GM21423 (cell line): ENCODE measurements at regions not wholly inside any gene's neighbourhood (a gene's known extent, or its start where the extent isn't known, plus 50 kb on each side); places are given as distances from the start of the nearest gene placed in this dataset.
"Not testable (repeated sequence)": the region's sequence is repeated elsewhere in the genome, so short reads cannot be mapped to it uniquely, and the experiment has no call there.

Experiments
- ATAC-seq: cut with Tn5 transposase; IDR thresholded peaks from one replicate; pipeline ENCODE4 v1.9.1; 2021; ENCODE audit warnings: mild to moderate bottlenecking, moderate library complexity; ENCODE audit not compliant: unreplicated experiment

DNA sequence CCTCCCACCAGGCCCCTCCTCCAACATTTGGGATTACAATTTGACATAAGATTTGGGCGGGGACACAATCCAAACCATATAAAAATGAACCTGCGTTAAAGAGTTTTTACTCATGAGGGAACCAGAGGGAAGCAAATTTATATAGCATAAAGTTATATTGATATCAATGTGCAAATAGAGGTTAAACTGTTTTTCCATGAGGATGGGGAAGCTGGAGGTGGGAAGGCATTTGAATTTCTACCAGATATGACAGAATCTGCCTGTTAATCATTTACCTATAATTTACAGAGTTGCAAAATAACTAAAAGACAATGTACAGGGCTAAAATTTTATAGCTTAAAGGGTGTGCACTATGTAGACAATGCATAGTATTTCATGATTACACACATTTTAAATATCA is 322.0 kb upstream of the FKBP1C start:
- no peak for ATAC-seq

DNA sequence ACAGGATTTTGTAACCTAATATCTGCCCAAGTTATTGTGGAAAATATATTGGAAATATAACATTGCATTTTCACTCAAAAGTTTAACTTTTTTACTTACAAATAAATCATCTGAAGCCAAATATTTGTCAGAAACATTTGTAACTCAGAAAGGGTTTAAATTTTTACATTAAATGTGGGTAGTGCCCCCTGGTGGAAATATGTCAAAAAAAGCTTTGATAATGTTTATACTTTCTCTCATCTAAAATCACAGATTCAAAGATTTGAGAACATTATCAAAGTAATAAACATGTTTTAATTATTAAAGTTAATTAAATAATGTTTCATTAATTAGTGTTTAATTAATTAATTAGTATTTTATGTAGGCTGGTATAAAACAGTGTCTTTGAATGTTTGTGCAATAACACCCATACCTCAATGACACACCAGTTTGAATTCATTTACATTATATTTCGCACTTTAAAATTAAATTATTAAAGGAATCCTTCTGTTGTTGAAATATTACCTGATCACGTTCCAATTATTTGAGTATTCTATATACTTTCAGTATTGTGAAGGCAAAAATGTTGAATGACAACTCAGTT is 320.1 kb upstream of the FKBP1C start:
- no peak for ATAC-seq

DNA sequence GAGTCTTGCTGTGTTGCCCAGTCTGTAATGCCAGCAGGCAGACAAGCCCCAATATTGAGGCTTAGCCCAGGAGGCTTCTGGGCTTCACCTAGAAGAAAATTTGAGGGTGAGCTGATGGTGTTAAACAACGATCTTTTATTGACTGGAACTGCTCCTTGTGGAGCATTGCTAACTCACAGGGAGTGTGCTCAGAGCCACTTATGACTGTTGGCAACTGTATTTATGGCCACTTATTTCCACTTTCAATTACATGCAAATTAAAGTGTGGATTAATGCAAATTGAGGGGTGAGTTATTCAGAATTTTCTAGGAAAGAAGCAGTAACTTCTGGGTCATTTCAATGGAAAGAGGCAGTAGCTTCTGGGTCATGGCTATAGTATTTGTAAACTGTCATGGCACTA is 317.2 kb upstream of the FKBP1C start:
- no peak for ATAC-seq

DNA sequence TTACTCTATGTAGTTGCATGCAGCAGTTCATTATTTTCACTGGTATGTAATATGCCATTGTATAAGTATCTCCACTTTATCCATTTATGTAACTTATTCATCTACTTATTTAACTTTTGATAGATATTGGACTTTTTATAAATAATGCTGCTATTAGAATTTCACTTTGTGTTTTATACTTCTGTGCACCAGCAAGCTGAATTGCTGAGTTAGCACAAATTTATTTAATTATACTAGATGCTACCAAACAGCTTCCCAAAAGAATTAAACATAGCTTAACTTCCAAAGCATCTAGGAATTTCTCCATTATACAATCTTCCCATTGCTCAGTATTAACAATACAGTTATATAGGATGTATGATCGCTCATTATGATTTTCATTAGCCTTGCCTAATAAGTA is 308.0 kb upstream of the FKBP1C start:
- ATAC-seq: no peak

DNA sequence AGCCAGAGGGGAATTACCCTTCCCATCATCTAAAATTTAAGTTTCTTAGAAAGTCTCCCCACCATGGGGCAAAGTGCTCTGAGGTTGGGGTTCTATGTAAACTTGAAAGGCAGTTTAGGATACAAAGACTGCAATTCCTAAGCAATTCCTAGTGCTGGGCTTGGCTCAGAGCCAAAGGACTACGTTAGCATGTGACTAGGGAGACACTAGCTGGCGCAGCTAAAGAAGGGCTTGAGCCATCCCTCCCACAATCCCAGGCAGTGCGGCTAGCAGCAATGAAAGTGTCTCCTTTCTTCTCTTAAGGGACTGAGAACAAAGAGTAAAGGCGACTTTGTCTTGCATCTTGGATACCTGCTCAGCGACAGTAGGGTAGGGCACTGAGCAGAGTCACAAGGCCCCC is 306.6 kb upstream of the FKBP1C start:
- no peak for ATAC-seq

DNA sequence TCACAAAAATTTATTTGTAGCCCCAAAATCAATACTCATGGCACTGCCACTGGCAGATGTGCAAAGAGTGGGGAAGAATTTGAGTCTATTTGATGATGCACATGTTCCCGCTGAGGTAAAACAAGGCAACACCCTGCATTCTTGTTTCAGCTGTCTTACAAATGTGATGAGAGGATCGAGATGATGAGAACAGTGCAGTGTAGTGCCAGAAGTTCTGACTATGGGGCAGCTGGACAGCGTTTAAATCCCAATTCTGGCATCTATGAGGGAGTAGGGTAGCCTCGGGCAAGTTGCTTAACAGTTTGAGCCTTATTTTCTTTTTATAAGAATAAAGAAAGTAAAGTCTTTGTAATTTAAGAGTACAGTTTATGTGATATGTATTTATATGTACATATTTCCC is 296.7 kb upstream of the FKBP1C start:
- no peak for ATAC-seq

DNA sequence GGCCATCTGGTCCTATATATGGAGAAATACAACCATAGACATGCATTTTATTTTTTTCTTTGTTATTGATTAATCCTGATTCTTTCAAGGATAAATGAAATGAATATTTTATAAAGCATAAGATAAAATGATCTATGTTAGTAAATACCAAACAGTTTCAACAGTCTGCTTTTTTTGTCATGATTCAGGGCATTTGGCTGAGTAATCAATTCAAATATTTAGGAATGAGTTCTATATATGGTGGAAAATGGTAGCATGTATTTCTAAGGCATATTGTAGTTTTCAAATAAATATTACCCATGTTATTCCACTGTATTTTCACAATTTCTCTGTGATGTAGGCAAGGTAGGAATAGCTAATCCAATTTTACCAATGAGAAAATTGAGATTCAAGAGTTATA is 287.5 kb upstream of the FKBP1C start:
- no peak for ATAC-seq

DNA sequence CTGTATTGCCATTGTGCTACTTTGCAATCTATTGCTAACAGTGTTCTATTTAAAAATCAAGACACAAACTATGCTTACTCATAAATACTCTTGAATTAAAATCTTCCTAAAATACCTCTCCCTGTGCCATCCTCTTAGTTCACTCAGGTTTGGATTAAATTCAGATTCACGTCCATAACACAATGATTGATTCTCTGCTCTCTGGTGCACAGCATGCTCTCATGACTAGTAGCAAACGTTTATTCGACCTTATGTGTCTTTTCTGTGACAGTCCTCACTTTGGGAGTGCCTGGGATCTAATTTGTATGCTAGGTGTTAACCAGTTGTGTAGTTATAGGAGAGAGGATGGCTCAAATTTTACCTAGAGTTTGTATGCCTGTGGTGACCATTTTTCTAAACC is 270.4 kb upstream of the FKBP1C start:
- no peak for ATAC-seq

DNA sequence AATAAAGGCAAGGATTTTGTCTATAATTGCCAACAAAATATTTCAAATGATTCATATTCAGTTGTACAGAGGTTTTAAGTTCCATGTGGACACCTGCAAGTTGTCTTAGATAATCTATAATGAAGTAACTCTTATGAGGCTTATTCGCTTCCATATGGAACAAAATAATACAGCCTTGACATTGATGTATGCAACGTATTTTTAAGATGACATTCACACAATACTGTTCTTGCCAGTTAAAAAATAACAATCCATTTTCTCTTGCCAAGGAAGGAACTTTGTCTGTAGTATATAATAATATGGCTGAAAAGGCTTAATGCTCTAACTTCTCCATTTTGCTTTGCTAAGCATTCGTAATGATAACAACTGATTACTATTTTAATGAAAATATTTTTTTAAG is 269.3 kb upstream of the FKBP1C start:
- ATAC-seq: no peak

DNA sequence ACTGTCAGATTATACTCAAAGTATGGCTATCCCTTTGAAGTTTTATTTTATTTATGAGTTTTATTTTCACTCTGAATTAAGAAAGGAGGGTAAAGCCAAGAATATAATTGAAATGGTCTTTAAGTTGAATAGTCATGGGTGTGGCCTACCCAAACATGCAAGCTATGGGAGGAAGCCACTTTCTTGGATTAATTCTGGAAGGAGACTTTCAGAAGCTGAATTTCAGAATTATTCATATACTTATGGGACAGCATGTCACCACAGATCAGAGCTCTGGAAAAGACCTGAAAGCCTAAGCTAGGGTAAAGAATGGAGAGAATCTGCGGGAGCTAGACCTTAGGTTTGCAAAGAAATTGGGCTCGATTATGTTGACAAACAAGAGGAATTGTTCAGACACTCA is 242.4 kb upstream of the FKBP1C start:
- no peak for ATAC-seq

DNA sequence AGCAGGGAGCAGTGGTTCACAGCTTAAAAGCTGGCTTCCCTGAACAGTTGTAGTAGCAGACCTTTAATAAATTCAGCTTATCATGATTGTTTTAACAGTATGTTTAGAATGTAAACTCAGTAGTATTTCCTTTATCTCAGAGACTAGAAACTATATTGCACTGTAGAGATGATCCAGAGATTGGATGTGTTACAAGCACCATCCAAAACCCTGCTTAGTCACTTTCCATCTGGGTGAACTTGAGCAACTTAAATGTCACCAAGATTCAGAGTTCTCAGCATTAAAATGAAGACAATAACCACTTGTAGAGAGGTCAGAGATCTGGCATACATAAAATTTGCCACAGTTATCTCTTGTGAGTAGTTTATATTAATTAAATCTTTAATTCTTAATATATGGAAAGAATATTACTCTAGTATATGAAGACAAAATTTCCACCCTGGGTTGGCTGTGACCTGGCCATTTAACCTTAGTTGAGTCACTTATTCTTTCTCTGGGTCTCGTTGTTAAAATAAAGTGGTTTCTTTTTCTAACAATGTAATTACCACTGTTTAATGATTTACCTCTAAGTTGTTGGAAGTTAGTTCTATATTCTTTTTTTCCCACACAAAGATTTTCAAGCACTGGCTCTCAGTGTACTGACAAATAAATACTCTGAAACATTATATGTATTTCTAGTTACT is 239.2 kb upstream of the FKBP1C start:
- peak; percentile 51 for ATAC-seq

DNA sequence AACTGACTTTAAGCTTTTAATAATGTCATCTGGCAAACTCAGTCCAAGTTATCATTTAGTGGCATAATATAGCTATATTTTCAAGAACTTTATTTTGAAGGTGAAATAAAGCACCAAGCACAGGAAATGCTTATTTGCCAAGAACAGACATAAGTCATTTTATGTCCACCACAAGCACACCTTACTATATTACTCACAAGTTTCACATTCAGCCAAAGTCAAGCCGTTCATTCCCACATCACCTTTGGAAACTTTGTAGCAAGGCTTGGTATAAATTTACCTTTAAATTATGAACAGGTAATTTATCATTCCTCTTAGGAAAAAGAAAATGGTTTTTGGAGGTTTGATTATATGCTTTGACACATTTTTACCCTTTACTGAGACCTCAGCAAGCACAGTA is 236.8 kb upstream of the FKBP1C start:
- peak; percentile 67 for ATAC-seq

DNA sequence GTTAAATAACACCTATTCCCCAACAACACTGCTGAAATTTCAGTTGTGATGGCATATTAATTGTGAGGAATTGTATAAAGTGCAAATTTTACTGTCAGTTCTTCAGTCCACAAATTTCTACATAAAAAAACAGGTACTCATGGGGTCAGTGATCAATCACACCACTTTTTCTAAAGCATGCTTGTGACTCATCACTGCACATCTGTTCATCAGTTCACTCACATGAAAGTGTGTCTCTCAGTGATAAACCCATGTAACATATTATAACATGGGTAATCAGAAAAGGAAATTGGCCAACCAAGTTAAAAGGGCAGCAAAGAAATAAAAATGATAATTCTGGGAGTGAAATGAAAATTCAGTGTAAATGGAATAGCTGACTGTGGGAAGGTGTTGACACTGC is 234.7 kb upstream of the FKBP1C start:
- no peak for ATAC-seq

DNA sequence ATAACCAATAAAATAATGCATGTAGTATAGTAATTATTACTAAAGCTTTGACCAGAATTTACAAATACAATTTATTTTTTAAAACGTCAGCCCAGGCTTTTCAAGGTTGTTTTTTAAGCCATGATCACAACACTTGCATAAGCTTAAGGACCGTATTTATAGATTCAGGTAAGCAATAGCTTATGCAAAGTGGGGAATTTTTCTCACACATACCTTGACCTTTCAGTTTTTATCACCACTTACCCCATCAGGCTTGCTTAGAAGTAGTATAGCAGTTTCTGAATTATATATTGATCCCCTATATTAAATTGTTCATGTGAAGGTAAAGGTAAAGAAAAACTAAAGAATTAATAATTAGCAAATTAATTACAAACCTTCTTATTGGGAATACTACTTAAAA is 232.3 kb upstream of the FKBP1C start:
- no peak for ATAC-seq

DNA sequence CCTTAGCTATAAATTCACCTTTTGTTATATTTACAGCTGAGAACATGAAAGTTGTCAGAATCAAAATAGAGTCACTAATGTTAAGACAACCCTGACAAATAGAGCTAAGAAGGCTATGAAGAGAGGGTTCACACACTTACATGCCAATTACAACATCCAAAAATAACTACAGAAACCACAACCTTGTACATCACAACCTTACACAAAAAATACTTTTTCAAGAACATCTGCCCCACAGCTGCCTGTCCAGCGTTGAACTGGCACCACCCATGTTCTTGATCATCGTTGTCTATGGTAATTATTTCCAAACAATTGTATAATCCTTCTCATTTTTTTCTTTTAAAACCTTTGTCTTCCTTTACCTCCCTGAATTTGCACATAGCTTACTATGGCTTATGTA is 231.2 kb upstream of the FKBP1C start:
- ATAC-seq: no peak

DNA sequence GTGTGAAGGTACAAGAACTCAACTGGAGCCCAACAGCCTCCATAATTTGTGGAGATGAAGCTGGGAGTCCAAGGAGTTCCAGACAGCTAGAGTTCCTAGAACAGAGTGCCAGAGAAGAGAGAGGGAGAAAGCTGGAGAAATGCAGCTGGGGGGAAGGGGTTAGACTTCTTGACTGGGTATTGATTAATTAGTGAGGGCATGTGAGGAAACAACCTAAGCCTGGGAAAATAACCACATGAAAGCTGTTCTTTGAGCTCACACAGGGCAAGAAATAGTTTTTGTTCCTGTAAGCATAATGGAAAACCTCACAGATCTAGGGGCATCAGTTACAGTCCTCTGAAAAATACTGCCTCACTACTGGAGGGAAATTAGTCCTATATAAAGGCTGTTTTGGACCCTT is 230.5 kb upstream of the FKBP1C start:
- ATAC-seq: no peak

DNA sequence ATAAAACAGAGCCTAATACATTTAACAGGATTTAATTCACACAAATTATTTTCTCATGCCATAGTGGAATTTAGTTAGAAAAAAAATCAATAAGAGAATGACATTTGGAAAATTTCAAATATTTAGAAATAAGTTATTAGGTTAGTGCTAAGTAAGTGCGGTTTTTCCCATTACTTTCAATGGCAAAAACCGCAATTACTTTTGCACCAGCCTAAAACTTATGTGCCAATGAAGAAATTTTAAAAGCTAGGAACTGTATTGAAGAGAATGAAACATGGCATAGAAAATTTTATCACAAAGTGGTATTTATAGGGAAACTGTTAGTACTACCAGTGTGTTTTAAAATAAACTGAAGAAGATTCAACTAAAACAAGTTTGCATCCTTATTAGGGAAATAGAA is 228.3 kb upstream of the FKBP1C start:
- ATAC-seq: no peak

DNA sequence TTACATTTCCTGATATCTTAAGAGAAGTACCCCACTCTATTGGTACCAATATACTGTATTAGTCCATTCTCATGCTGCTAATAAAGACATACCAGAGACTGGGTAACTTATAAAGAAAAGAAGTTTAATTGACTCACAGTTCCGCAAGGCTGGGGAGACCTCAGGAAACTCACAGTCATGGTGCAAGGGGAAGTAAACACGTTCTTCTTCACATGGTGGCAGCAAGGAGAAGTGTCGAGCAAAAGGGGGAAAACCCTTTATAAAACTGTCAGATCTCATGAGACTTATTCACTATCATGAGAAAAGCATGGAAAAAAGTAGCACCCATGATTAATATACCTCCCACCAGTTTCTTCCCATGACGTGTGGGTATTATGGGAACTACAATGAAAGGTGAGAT is 219.6 kb upstream of the FKBP1C start:
- not testable (repeated sequence) for ATAC-seq

DNA sequence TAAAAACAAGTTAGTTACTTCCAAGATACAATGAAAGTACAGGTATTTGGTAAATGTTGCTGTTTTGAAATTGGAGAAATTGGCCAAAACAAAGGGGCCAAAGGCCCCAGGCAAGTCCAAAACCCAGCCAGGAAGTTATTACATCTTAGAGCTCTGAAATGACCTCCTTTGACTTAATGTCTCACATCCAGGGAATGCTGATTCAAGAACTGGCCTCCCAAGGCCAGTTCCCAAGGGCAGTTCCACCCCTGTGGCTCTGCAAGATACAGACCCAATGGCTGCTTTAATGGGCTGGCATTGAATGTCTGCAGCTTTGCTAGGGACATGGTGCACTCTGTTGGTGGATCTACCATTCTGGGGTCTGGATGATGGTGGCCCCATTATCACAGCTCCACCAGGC is 217.3 kb upstream of the FKBP1C start:
- ATAC-seq: no peak

DNA sequence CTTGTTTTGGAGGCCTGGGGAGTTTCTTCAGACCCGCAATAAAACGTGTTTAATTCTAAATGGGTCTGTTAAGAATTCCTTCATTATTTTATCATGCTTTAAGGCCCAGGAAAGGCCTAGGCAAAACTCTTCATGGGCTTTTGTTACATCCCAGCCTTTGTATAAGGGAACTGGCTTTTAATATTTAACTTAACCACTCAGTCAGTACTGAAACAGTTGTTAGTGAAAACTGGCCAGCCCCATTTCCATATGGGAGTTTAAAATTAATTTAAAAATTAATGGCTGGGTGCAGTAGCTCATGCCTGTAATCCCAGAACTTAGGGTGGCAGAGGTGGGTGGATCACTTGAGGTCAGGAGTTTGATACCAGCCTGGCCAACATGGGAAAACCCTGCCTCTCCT is 213.2 kb upstream of the FKBP1C start:
- ATAC-seq: peak; percentile 53

DNA sequence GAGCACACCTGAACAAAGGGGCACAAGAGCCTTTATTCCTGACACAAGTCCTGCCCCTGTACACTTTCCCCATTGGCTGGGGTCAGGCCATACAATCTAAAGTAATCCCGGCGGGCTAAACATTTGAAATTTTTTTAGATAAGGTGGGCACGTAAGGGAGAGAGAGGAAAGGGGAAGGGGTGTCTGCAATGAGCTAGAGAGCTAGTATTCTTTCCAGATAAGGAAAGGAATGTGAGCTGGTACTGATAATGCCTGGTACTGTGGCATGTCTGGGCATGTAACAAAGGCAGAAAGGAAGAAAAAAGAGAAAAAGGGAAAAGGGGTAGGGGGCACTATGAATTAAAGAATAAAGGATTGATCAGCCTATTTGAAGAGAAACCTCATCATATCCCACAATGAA is 212.0 kb upstream of the FKBP1C start:
- not testable (repeated sequence) for ATAC-seq

DNA sequence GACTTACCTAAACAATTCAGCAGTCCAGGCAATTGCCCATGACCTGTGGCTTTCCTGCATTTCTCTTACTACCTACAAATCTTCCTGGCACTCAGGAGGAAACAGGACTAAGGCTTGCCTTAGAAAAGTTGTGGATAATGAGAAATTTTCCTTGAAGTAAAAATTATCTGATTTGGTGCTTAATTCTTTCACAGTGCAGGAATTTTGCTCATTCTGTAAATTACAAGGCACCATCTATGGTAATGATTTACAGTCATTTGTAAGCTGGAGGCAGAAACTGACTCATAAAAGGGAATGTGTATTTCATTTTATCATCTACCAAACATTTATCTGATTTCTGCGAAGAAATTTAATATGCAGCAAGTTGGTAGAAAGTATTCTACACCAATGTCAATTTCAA is 211.5 kb upstream of the FKBP1C start:
- ATAC-seq: no peak

DNA sequence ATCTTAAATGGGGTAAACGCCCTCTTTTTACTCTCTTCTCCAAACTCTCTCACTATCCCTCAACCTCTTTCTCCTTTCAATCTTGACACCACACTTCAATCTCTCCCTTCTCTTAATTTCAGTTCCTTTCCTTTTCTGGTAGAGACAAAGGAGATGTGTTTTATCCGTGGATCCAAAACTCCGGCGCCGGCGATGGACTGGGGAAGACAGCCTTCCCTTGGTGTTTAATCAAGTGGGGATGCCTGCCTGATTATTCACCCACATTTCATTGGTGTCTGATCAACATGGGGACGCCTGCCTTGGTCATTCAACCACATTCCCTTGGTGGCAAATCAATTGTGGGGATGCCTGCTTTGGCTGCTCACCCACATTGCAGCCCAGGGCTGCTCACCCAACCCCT is 205.3 kb upstream of the FKBP1C start:
- not testable (repeated sequence) for ATAC-seq
